ENCODE measurements at regions not wholly inside any gene's neighbourhood (a gene's known extent, or its start where the extent isn't known, plus 50 kb on each side); places are given as distances from the start of the nearest gene placed in this dataset.

DNA sequence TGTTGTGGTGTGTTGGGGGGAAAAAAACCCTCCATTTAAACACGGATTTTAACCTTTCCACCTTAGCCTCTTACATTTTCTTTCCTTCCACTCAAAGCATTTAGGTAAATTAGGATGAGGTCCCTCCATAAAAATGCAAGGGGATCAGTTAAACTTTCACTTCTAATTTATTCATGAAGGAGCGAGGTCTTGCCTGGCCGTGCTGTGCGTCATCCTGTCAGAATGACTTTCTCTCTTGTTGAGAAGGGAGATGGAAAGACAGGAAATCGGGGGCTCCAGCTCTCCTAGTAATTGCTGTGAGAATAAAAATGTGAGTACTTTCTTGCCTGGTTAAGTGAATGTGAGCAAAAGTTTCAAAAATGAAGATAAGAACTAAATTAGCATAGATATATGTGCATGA is 962.3 kb upstream of the NR2F2 start:
- TF ChIP-seq POLR2AphosphoS5 (IDR thresholded peaks at IDR 0.05; ENCODE audit: low read depth, low read length), result no peak
- TF ChIP-seq FOXP2 (optimal IDR thresholded peaks at IDR 0.05; ENCODE audit: borderline replicate concordance, extremely low read depth, extremely low read length, insufficient read depth), result no peak
- TF ChIP-seq REST (IDR thresholded peaks at IDR 0.05; ENCODE audit: insufficient read depth in 1 of 2, low read depth in 2 of 2, low read length in 2 of 2), result no peak

DNA sequence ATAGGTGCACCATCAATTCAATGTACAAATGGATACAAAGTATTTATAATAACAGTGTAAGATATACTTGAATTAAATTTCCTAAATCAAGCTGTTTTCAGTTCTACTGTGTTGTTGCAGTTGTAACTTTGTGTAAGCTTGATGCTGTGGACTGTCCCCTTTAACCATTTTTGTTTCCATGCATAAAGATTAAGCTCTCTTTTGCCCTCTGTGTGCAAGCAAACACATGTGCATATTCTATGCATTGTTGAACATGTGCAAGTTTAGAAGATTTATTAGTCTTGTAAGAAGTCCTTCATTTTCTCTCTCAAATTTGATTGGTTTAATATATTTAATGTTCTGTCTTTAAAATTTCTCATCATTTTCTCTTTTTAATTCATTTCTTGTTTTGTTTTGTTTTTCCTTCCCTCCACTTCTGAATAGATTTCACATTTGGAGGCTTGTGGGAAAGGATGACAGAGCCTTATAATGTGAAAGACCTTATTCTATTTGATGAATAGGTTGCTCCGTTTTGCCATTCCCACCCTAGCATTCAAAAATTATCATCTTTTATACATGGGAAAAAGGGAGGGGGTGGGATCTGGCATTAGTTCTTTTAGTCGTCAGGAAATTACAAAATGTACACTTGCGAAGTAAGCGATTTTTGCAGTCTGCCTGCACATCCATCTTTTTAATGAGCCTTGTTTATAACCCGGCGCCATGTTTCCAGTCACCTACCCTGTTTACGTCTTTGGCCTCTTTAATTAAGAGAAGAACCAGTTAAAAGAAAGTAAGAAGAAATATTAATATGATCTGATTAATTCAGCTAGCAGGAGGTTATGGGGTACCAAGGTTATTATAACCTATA is 961.5 kb upstream of the NR2F2 start:
- no peak for TF ChIP-seq REST (IDR thresholded peaks at IDR 0.05; ENCODE audit: insufficient read depth in 1 of 2, low read depth in 2 of 2, low read length in 2 of 2)
- TF ChIP-seq TAF1 (IDR thresholded peaks at IDR 0.05; ENCODE audit: borderline replicate concordance, insufficient read depth, low read length), result no peak

GRCh38 chr15:95370291-95370690 is 960.2 kb upstream of the NR2F2 start:
- no peak for TF ChIP-seq POLR2AphosphoS5 (IDR thresholded peaks at IDR 0.05; ENCODE audit: low read depth, low read length)
- no peak for TF ChIP-seq TAF1 (IDR thresholded peaks at IDR 0.05; ENCODE audit: borderline replicate concordance, insufficient read depth, low read length)
- TF ChIP-seq FOXP2 (optimal IDR thresholded peaks at IDR 0.05; ENCODE audit: borderline replicate concordance, extremely low read depth, extremely low read length, insufficient read depth), result no peak
- TF ChIP-seq REST (IDR thresholded peaks at IDR 0.05; ENCODE audit: insufficient read depth in 1 of 2, low read depth in 2 of 2, low read length in 2 of 2), result no peak
- no peak for TF ChIP-seq SIN3A (IDR thresholded peaks at IDR 0.05; ENCODE audit: borderline replicate concordance, insufficient read depth, low read length)

DNA sequence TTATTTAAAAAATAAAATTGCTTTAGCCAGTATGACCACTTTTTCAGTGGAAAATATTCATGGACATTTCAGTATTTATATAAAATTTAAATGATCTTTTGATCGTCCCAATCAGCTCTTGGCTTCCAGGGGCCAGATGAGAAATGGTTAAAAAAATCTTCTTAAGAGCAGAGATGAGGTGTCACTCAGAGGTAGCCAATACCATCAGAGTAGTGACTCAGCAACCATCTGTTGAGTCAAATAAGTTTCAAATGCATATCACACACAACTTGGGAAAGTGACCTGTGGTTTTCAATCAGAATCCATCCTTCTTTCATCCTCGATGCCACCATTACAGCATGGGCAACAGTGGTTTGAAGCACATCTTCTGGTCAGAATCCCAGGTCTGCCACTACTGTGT is 958.8 kb upstream of the NR2F2 start:
- TF ChIP-seq POLR2AphosphoS5 (IDR thresholded peaks at IDR 0.05; ENCODE audit: low read depth, low read length) (no peak), SIN3A (IDR thresholded peaks at IDR 0.05; ENCODE audit: borderline replicate concordance, insufficient read depth, low read length) (no peak), REST (IDR thresholded peaks at IDR 0.05; ENCODE audit: insufficient read depth in 1 of 2, low read depth in 2 of 2, low read length in 2 of 2) (no peak), FOXP2 (optimal IDR thresholded peaks at IDR 0.05; ENCODE audit: borderline replicate concordance, extremely low read depth, extremely low read length, insufficient read depth) (no peak), TAF1 (IDR thresholded peaks at IDR 0.05; ENCODE audit: borderline replicate concordance, insufficient read depth, low read length) (no peak)

DNA sequence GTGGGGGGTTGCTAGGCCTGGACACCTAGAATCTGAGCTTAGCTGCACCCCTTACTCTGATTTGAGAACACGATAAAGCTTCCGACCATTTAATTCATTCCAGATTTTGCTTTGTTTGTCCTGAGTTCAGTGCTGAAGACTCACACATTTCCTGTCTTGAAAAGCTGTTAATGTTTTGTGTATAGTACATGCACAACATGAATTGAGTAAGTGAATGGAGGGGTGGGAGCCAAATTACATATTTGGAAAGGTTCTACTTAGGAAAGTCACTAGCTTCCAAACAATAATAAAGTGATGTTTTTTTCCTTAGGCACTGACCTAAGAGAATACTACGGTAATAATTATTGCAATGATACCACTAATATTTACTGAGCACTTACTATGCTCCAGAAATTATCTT is 955.2 kb upstream of the NR2F2 start:
- TF ChIP-seq REST (IDR thresholded peaks at IDR 0.05; ENCODE audit: insufficient read depth in 1 of 2, low read depth in 2 of 2, low read length in 2 of 2) (no peak), POLR2AphosphoS5 (IDR thresholded peaks at IDR 0.05; ENCODE audit: low read depth, low read length) (no peak), SIN3A (IDR thresholded peaks at IDR 0.05; ENCODE audit: borderline replicate concordance, insufficient read depth, low read length) (0 out of 2 replicates have a peak, but pooled peaks have one; percentile 38), FOXP2 (optimal IDR thresholded peaks at IDR 0.05; ENCODE audit: borderline replicate concordance, extremely low read depth, extremely low read length, insufficient read depth) (no peak)

All from PFSK-1 (cell line).